Inferior parietal cortex (tissue), 1 donor: ENCODE measurements at regions not wholly inside any gene's neighbourhood (a gene's known extent, or its start where the extent isn't known, plus 50 kb on each side); places are given as distances from the start of the nearest gene placed in this dataset.

Source experiments
- DNase-seq: peaks from one replicate; pipeline ENCODE4 v3.0.0-alpha.2; 2016; ENCODE audit errors: extremely low spot score

DNA sequence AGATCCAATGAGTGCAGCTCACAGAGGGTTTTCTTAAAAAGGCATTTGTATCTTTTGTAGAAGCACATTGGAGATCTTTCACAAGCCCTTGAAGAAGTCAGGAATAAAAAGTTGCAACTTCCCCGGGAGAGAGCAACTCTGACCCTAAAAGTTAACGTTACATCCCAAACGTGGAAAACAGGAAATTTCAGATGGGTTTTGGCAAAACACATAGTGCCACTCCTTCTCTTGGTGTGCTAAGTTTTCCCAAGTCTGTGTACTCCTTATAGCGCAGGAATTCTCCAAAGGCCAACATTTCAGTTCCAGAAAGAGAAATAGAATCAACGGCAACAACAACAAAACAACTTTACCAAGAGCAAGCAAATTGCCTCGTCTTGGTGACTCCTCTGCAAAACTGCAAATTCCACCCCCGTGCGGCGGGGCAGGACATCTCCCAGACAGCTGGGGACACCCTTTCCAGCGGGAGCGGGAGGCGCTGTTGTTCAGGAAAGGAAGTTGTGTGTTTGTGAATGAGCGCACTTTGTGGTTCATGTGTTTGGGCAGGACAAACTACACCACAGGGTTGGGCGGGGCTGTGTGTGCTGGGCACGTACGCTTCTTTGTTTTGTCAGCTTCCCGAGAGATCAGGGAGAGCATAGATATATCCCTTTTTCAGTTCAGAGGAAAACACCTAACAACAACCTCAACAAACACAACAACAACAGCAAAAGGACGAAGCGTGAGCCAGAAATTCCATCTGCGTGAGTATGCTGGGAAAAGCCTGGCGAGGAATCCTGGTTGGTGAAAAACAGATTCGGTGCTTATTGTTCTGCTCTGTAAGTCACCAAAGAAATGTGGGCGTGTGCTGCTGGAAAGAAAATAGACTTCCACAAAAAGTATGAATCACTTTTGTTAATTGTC lies 294.7 kb upstream of the PITRM1 start:
- no peak for DNase-seq

DNA sequence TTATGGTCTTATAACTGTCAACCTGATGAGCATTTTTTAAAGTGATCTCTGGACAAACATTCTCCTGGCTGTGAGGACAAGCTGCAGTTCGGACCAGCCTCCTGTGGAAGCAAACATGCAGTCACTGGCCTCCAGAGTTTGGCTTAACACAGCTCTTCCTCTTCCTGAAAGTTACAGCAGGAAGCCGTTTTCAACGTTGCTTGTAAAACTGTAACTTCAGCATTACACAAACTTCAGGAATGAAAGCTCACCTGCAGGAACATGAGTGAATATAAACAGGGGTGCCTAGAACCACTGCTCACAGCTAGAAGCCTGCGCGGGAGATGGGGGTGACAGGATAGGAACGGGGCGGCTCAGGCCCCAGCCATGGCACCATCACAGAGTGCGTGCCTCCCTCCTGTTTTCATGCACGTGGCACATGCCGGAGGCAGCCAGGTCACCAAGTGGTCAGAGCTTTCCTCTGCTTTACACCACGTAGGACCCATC lies 292.9 kb upstream of the PITRM1 start:
- no peak for DNase-seq

DNA sequence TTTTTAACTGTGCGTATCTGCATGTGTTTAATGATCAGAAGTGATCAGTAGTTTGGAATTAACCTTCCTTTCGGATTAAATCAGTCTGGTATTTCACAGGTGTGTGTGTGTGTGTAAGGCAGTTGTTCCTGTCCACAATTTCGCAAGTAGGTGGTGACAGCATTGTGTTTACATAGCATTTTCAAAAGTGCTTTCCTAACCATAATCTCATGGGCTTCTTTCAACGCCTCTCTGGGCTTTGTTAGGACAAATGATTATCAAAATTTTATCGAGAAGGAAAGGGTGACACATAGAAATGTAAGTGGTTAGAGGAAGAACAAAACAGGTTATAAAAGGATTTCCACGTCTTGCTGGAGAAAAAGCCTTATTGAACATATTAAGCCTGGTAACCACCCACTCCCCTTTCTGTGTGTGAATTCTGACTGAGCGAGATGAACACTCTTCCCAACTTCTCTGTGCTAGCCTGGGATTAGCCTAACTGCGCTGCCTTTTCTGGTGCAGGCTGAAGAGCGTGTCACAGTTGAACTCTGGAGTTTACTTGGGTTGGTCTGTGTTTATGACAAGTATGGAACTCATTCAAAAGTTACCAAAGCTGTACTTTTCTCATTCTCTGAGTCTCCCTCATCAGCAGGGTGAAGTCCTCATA lies 292.3 kb upstream of the PITRM1 start:
- DNase-seq: no peak

DNA sequence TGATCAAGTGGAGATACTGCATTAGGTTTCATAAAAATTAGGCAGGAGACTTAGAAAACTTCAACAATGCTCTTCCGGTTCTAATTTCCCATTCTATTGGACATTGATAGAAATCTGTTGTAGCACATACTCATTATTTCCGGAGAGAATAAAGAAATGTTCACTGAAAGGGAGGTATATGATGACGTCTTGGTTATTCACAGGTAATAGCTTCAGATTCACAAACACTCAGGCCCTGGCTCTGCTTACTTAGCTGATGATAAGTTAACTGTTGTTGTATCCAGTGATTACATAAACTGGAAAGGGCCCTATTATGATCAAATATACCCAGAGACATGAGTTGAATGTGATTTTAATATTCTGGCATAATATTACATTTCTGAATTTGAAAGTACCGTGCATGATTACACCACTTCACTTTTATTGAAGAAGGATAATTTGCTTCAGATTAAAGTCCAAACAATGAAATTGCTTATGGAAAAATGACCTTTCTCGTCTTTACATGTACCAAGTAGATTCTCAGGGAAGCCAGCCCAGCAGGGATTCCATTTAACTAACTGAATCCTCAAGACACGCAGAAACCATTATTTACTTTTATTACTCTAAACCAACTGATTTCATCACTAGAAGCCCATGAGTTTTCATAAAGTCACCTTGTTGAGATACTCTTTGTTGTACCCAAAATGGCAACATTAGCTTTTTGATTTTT lies 288.0 kb upstream of the PITRM1 start:
- DNase-seq: no peak

DNA sequence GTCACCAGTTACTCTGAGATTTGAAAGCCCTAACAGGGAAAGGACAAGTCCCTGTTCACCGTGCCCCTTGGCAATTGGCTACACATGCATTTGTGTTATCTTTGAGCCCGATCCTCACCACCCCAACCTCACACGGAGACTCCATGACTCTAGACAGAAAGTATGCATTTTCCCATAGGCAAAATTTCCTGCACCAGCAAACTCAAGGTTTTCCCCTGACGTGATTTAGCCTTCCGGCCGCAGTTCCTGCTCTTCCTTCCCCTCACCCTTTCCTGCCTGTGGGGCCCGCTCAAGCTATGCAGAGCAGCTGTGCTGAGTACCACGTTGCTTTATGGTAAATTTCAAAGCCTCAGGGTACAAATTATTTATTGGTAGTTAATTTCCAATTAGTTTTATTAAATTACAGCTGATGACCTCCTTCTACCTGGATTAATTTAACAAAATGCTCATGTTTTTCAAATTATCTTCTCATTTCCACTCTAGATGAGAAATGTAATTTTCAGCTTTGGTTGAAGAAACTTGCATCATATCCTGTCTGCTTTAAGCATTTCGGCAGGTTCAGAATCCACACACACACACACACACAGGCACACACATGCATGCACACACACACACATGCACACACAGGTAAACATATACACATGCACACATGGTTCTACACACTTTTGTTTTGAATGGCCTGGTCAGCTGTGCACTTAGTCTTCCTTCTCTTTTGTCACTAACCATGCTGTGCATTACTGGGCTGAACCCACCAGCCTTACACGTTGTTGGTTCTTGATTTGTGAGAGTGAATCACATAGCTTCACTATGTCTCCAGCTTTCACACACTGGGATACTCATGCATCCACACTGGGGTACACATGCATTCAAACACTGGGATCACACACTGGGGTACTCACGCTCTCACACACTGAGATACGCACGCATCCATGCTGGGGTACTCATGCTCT lies 283.1 kb upstream of the PITRM1 start:
- DNase-seq: no peak

DNA sequence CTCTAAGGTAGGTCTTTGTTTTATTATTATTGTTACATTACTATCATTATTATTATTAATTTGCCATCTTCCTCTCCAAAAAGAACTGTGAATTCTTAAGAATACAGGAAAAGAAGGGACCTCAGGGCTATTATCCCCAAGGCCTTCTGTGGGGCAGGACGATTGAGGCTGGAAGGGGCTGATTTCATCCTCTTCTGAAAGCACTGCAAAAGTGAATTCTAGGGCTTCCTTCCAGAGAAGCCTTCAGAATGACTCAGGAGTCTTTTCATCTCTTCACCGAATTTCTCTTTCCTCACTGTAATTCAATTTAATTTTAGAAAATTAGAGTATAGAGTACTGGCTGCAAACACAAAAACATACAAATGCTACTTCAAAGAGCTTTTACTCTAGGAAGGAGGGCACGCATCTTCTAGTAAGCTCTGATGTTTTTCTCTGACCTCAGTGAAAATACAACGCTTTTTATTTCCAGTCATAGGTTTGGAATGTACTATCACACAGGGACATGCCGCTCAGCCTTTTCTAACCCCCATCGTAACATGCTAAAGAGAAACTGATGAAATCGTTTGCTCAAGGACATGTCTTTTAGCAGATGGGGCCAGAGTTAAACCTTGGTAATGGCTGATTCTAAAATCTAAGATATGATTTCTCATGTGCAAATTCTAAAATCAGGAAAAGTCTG lies 280.2 kb upstream of the PITRM1 start:
- DNase-seq: no peak

DNA sequence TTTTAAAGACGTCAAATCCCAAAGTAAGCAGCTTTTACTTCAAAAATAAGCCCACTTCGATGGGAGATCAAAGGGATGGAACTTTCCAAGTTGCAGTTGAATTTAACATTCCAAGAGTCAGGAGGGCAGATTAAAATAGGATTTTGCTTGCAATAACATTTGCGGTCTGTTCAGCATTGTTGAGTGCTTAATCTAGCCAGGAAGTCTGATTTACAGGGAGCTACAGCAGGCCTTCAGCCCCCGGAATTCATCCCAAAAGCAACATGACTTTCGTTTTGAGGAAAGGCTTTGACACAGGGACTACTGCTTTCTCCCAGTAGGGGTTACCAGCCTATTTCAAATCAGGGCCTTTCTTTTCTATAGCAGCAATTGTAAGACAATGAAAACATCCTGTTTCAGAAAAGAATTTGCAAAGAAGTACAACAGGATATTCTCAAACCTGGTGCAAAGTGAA lies 279.6 kb upstream of the PITRM1 start:
- DNase-seq: no peak

DNA sequence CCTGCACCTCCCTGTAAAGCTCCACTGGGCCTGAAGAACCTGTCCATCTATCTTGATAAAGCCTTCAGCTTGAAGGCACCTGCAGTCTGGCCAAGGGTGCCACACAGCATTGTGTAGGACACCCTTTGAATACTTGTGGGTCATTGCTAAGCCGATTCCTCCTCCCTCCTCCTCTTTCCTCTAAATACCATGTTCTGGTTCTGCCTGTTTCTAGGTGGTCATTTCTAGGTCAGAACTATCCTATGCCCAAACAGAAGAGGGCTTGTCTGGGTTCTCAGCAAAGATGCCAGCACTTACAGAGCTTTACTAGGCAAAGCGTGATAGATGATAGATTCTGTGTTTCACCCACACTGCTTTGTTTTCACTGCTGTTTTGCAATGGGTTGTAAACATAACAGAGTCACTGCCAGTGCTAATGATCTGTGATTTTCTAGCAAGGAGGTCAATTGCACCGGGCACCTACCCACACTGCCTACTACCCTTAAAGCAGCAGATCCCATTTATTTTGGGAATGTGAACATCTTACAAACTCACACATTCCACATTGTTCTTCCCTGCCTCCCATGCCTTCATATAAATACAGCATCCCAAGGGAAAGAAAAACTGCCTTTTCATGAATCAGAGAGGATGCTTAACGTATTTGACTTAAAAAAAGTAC lies 279.1 kb upstream of the PITRM1 start:
- no peak for DNase-seq

DNA sequence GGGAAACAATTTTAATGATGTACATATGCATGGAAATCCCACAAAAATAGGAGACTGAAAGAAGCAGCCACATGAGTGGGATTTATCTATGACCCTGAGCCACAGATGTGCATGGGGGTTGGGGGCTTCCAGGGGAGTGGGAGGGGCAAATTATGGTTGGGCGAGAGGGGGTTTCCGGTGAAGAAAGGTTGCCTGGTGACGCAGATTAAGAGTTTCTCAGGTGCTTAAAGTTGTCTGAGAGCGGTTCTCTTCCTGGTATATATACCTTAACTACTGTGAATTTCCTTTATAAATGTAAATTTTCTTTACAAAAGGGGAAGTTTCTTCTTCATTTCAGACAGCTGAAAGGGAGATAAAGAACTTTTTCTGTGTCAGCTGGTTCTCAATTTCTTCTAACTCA lies 273.6 kb upstream of the PITRM1 start:
- no peak for DNase-seq

DNA sequence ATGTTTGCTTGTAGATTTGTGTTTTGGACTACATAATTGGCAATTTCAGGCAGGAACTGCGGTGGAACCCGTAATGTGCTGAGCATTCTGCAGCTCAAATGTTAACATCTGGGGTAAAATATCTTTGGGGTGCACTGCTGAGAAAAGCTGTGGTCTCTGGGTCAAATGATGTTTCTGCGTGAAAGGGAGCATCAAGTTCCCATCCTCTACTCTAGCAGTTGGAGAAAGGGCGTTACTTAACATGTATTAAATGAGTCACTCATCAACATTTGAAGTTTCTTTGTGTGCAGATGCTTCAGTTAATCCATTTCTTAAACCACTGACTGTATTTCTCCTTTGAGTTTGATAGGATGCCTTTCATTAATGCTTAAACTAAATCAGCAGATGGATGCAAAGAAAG lies 273.1 kb upstream of the PITRM1 start:
- DNase-seq: no peak

DNA sequence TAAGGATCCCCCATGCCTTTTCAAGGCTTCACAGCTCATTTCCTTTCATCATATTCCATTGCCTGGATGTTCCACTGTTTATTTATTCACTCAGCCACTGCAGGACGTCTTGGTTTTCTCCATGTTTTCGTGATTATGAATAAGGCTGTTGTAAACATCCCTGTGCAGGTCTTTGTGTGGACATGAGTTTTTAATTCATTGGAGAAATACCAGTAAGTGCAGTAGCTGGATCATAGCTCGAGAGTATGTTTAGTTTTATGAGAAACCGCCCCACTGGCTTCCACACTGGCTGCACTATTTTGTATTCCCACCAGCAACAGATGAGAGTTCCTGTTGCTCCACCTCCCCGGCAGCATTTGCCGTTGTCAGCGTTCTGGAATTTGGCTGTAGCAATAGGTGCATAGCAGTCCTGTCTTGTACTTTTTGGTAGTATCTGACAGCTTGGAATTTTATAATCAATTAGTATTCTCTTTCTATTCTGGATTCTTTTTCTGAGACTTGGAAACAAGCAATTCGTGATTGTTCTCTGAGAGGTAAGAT lies 269.9 kb upstream of the PITRM1 start:
- no peak for DNase-seq

DNA sequence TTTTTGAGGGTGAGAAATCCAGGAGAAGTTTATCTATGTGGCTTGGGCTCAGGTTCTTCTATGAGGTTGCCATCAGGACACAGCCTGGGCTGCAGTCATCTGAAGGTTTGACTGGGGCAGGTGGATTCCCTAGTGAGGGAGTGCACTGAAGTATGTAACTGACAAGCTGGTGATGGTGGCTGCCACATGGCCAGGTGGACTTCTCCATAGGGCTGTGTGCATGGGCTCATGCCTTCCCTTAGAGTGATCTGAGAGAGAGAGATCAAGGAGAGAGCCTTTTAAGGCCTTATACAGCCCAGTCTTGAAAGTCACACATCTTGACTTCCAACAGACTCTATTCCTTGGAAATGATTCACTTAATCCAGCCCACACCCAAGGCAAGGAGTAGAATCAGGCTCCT lies 266.6 kb upstream of the PITRM1 start:
- DNase-seq: no peak

DNA sequence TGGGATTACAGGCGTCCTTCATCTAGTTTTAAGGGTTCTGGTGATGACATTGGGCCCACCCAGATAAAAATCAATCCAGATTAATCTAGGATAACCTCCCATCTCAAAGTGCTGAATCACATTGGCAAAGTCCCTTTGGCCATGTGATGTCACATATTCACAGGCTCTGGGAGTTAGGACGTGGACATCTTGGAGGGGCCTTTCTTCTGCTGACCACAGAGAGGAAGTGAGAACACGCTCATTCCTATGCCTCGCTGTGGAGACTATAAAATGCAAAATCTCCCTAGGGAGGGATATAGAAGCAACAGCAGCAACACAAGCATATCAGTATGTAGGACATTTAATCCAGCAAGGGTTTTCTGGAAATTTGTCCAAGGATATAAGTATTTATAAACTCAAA lies 266.0 kb upstream of the PITRM1 start:
- DNase-seq: no peak

DNA sequence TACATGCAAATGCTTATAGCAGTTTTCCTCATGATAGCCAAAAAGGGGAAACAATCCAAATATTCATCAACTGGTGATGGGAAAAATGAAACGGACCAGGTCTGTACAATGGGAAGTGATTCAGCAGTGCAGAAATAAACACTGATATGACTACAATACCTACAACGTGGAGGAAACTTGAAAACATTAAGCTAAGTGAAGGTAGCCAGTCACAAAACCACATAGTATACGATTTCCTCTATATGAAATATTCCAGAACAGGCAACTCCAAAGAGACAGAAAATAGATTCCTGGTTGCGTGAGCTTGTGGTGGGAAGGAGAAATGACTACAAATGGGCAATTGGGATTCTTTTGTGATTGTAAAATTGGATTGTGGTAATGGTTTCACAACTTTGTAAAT lies 263.1 kb upstream of the PITRM1 start:
- no peak for DNase-seq

DNA sequence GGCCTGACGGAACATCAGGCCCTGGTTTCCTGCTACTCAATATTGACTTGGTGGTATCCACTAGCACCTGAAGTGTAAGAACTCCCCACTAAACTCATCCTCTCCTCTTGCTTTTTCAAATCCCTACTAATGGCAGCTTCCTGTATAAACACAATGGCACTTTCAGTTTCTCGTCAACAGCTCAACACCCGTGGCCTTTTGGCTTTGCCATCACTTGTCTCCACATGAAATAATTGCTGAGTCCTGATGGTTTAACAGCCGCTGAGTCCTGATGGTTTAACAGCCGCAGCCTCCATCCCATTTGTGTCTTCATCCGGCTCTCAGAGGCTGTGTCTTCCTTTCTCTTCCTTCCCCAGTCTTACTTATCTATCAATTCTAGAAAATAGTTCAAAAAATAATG lies 261.4 kb upstream of the PITRM1 start:
- DNase-seq: no peak

DNA sequence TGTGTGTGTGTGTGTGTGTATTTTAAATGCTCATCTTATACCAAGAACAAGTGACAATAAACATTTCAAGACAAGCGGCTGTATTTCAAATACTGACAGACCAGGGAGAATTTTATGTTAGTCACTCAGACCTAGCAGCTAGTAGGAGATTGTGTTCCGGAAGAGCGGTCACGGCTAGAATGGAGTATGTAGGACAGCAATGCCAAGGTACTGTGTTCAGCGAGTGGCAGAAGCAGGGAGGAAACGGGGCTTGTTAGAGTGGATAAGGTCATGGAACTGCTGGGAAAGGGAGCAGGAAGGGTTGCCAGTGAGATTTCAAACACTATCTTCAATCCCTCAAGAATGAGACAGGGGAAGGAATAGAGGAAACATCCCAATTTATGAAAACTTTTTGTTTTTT lies 260.5 kb upstream of the PITRM1 start:
- no peak for DNase-seq

DNA sequence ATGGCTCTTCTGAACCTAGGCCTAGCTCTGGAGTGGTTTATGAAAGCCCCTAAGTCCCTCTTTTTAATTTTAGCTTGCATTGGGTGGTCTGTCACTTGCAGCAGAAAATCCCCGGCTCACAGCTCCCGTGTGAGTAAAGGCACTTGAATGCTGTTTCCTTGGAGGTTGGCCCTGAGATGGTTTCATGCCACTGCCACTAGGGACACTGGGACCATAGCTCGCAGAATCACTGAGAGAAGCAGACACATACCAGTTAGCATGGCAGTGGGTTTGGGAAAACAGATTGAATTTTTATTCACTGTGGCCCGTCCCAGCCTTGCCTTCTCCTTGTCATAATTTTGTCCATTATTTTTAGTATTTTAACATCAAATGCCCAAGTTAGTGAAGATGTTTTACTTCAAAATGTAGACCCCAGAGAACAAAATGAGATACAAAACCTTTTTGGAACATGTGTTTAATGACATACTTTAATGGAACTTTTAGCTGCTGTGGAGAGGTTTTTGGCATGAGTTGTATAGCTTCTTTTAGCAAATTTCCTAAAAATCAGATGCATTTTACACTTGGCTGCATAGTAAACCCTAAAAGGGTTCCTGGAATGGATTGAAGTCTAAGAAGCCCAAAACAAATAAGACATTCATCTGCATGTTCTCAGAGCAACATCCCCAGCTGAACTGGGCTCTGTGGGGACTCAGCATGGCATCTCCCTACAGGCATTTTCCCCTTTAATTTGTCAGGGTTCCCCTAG lies 259.7 kb upstream of the PITRM1 start:
- DNase-seq: no peak

DNA sequence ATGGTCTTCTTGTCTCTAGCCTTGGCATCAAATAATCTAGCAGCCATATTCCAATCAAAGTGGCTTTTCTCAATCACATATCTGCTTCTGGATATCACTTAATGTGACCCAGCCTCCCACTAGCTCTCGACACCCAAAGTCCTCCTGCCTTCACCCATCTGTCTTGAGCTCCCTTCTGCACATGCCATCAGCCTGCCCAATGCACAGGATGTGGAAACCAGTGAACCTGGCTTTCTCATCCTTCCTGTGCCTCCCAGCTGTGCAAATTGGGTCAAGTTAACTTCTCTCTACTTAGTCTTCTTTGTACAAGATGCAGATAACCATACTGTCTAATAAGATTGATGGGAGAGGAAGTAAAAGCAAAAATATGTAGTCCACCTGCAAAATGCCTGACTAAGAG lies 257.9 kb upstream of the PITRM1 start:
- DNase-seq: no peak

DNA sequence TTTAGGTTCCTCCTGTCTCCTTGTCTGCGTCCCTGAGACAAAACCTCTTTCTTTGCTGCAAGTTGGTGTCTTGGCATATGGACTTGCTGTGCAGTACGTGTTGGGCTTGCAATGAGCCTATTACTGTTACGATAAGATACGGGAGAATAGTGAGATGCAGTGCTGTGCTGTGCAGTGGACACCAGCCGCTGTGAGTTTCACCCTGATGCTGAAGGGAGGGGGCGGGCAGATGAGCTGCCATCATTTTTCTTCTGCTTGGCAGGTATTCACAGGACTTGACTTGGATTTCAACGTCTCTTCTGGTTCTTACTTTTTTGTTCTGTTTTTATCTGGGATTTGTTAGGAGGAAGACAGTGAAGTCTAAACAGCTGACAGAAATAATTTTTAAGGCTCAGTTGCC lies 257.1 kb upstream of the PITRM1 start:
- no peak for DNase-seq
